Natural killer cell (primary cell): ENCODE measurements at regions not wholly inside any gene's neighbourhood (a gene's known extent, or its start where the extent isn't known, plus 50 kb on each side); places are given as distances from the start of the nearest gene placed in this dataset.

Source experiments
- ATAC-seq, 3 donors: fragments of 150-1000 bp in 2 of 3; fragments of 200-7000 bp in 1 of 3; cut with Tn5 transposase; 1 replicate in 1 of 3; 2 replicates in 2 of 3; pipeline ENCODE4 v1.10.0; 2021; ENCODE audit warnings: mild to moderate bottlenecking in 2 of 3, moderate library complexity in 2 of 3
- DNase-seq, 2 donors: peaks; one replicate each; pipeline versions ENCODE4 v3.0.0 to v3.0.0-alpha.2; 2013 to 2021; ENCODE audit warnings: mixed read lengths in 1 of 2
- H3K27ac ChIP-seq: one replicate; pipeline ENCODE4 v1.5.1; 2013; ENCODE audit warnings: mild to moderate bottlenecking, low read length
- H3K27me3 ChIP-seq: one replicate; pipeline ENCODE4 v1.6.1; 2013; ENCODE audit warnings: low read length; ENCODE audit not compliant: control insufficient read depth, insufficient read depth
- H3K36me3 ChIP-seq: one replicate; pipeline ENCODE4 v1.6.1; 2013; ENCODE audit warnings: low read length; ENCODE audit not compliant: control insufficient read depth, insufficient read depth
- H3K4me1 ChIP-seq: one replicate; pipeline ENCODE4 v1.6.1; 2013; ENCODE audit warnings: low read length; ENCODE audit not compliant: control insufficient read depth, insufficient read depth
- H3K4me3 ChIP-seq: one replicate; pipeline ENCODE4 v1.5.1; 2013; ENCODE audit warnings: low read length
- H3K9me3 ChIP-seq: one replicate; pipeline ENCODE4 v1.6.1; 2013; ENCODE audit warnings: low read length; ENCODE audit not compliant: control insufficient read depth, insufficient read depth
- H3K27ac Mint-ChIP-seq, 2 donors: one replicate each; pipeline ENCODE4 v1.8.0; 2022; ENCODE audit warnings: mild to moderate bottlenecking in 2 of 2, mixed read lengths in 2 of 2, moderate library complexity in 1 of 2
- H3K27me3 Mint-ChIP-seq, 2 donors: one replicate each; pipeline ENCODE4 v1.8.0; 2022; ENCODE audit warnings: low read depth in 2 of 2, mixed read lengths in 2 of 2
- H3K36me3 Mint-ChIP-seq: one replicate; pipeline ENCODE4 v1.8.0; 2022; ENCODE audit warnings: mixed read lengths
- H3K4me1 Mint-ChIP-seq, 2 donors: one replicate each; pipeline ENCODE4 v1.8.0; 2022; ENCODE audit warnings: mixed read lengths in 2 of 2
- H3K4me3 Mint-ChIP-seq: one replicate; pipeline ENCODE4 v1.8.0; 2022; ENCODE audit warnings: mild to moderate bottlenecking, moderate library complexity, mixed read lengths
- H3K9me3 Mint-ChIP-seq, 2 donors: one replicate each; pipeline ENCODE4 v1.8.0; 2022; ENCODE audit warnings: mixed read lengths in 2 of 2
- CTCF ChIP-seq: fragments of 200-600 bp; IDR thresholded peaks from one replicate; pipeline ENCODE4 v1.8.0; 2022; ENCODE audit warnings: antibody characterized with exemption
- WGBS: methylation state at CpG from one replicate; pipeline ENCODE4 v1.1.7; 2013; ENCODE audit warnings: missing lambda C conversion rate; ENCODE audit not compliant: insufficient coverage; 5-methylcytosine and 5-hydroxymethylcytosine counted together
- intact Hi-C: fragments of 100-400 bp; cut with micrococcal nuclease; formaldehyde crosslinking; loops from one replicate; pipeline ENCODE4 v1.14.2; 2022

- Histone ChIP-seq H3K36me3 (no peaks in the 10 kb centered on the region), H3K27me3 (no peaks in the 10 kb centered on the region), H3K27ac (no peak overlapping the region), H3K4me3 (no peak overlapping the region), H3K9me3 (no peaks in the 10 kb centered on the region), H3K4me1 (no peaks in the 10 kb centered on the region)
- Mint-ChIP-seq H3K4me1 (no peaks in the 10 kb centered on the region), H3K9me3 (peaks cover 8 to 9% of the 10 kb centered on the region in 2 donors), H3K27me3 (no peaks in the 10 kb centered on the region), H3K4me3 (no peak overlapping the region), H3K27ac (no peak overlapping the region), H3K36me3 (no peaks in the 10 kb centered on the region)
- WGBS, result 100% methylated on average over 2 of the region's 2 CpGs
- intact Hi-C loops, result no loop called here
- no peak for ATAC-seq
- no peak for DNase-seq
- no peak for TF ChIP-seq CTCF
Observed at GRCh38 chr12:59004456-59004855, 84.2 kb upstream of the LRIG3 start.

DNA sequence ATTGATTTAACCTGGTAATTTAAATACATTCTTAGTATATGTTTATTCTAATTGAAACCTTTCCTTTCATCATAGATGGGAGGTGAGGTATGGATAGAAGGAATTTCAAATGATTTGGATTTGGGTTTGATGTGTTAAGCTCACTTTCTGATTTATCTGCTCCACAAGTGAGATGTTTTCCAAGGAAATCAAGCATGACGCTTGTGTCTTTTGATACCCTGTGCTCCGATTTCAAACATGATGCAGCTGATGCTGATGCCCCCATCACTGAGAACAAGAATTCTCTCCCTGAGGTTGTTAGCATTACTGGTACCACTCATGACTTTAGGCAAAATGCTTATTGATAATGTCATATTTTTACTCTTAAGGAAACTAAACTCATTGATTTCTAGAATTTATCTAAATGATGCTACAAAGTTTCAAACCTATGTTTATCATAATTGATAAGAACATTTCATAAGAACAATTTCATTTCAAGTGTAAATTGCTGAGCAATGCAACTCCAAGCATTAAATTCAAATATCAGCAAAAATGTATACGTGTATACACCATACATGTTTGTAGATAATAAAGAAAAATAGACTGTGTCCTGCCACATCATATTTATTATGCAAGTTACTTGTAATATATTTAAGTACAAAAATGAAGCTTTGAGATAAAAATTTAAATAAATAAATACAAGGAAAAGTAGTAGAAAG, 75.5 kb upstream of the LRIG3 start:
- 94% methylated on average over 2 of the region's 3 CpGs for WGBS
- no peak for TF ChIP-seq CTCF
- H3K27me3 ChIP-seq, result no peaks in the 10 kb centered on the region
- H3K4me3 ChIP-seq, result no peak overlapping the region
- DNase-seq (no peak), ATAC-seq (no peak)
- H3K4me1 ChIP-seq, result no peaks in the 10 kb centered on the region
- intact Hi-C loops, result no loop called here
- Mint-ChIP-seq H3K27ac (no peak overlapping the region), H3K4me3 (no peak overlapping the region), H3K36me3 (peaks cover 16% of the 10 kb centered on the region), H3K4me1 (no peaks in the 10 kb centered on the region), H3K9me3 (peaks cover 6 to 10% of the 10 kb centered on the region in 2 donors), H3K27me3 (no peaks in the 10 kb centered on the region)
- no peak overlapping the region for H3K27ac ChIP-seq
- H3K9me3 ChIP-seq, result no peaks in the 10 kb centered on the region
- no peaks in the 10 kb centered on the region for H3K36me3 ChIP-seq

GRCh38 chr12:58988643-58989344, 68.5 kb upstream of the LRIG3 start:
- H3K36me3 ChIP-seq, result no peaks in the 10 kb centered on the region

More at GRCh38 chr12:58988643-58989344, 68.5 kb upstream of the LRIG3 start:
- no peaks in the 10 kb centered on the region for H3K4me1 Mint-ChIP-seq
- DNase-seq (no peak), ATAC-seq (no peak)
- Histone ChIP-seq H3K27ac (no peak overlapping the region), H3K27me3 (no peaks in the 10 kb centered on the region), H3K9me3 (no peaks in the 10 kb centered on the region), H3K4me1 (no peaks in the 10 kb centered on the region), H3K4me3 (no peak overlapping the region)
- 75% methylated on average over 1 of the region's 1 CpG for WGBS
- TF ChIP-seq CTCF, result no peak
- no peak overlapping the region for H3K4me3 Mint-ChIP-seq
- peaks cover 18 to 19% of the 10 kb centered on the region in 2 donors for H3K9me3 Mint-ChIP-seq
- no peaks in the 10 kb centered on the region for H3K36me3 Mint-ChIP-seq
- H3K27ac Mint-ChIP-seq, result no peak overlapping the region
- no peaks in the 10 kb centered on the region for H3K27me3 Mint-ChIP-seq
- intact Hi-C loops, result no loop called here
